Activated CD4-positive, alpha-beta T cell treated with anti-CD3 and anti-CD28 coated beads for 36 hours (primary cell): ENCODE measurements at regions not wholly inside any gene's neighbourhood (a gene's known extent, or its start where the extent isn't known, plus 50 kb on each side); places are given as distances from the start of the nearest gene placed in this dataset.
"Not testable (repeated sequence)": the region's sequence is repeated elsewhere in the genome, so short reads cannot be mapped to it uniquely, and the experiment has no call there.

ENCODE experiments used
- ATAC-seq: fragments of 200-7000 bp; cut with Tn5 transposase; one replicate; pipeline ENCODE4 v1.10.0; 2021; ENCODE audit warnings: mild to moderate bottlenecking, moderate library complexity
- CTCF ChIA-PET: fragments of 350-600 bp; sonication (Branson Sonifier 250); formaldehyde crosslinking; loops from one replicate; lab custom pipeline; 2021; ENCODE audit warnings: antibody characterized with exemption; lab: Charles Lee
- POLR2A ChIA-PET: fragments of 350-600 bp; sonication (Branson Sonifier 250); formaldehyde crosslinking; loops from one replicate; lab custom pipeline; 2021; ENCODE audit warnings: antibody characterized with exemption, inconsistent platforms; lab: Charles Lee
- DNase-seq: peaks from one replicate; pipeline ENCODE4 v3.0.0-alpha.2; 2020
- H3K27ac Mint-ChIP-seq: one replicate; pipeline ENCODE4 v1.8.0; 2021; ENCODE audit warnings: mixed read lengths
- H3K27me3 Mint-ChIP-seq: one replicate; pipeline ENCODE4 v1.8.0; 2021; ENCODE audit warnings: mixed read lengths
- H3K36me3 Mint-ChIP-seq: one replicate; pipeline ENCODE4 v1.8.0; 2021; ENCODE audit warnings: low read depth, mixed read lengths
- H3K4me1 Mint-ChIP-seq: one replicate; pipeline ENCODE4 v1.8.0; 2021; ENCODE audit warnings: mixed read lengths
- H3K4me3 Mint-ChIP-seq: one replicate; pipeline ENCODE4 v1.8.0; 2021; ENCODE audit warnings: mild to moderate bottlenecking, moderate library complexity, mixed read lengths
- H3K9me3 Mint-ChIP-seq: one replicate; pipeline ENCODE4 v1.8.0; 2021; ENCODE audit warnings: low read depth, mixed read lengths
- intact Hi-C, 2 experiments: fragments of 100-400 bp; cut with DNase I in 1 of 2; cut with micrococcal nuclease in 1 of 2; formaldehyde crosslinking; loops; one replicate each; pipeline versions ENCODE4 v1.14.2 to v1.15.1; 2022 to 2024; cut with DNase I, micrococcal nuclease

DNA sequence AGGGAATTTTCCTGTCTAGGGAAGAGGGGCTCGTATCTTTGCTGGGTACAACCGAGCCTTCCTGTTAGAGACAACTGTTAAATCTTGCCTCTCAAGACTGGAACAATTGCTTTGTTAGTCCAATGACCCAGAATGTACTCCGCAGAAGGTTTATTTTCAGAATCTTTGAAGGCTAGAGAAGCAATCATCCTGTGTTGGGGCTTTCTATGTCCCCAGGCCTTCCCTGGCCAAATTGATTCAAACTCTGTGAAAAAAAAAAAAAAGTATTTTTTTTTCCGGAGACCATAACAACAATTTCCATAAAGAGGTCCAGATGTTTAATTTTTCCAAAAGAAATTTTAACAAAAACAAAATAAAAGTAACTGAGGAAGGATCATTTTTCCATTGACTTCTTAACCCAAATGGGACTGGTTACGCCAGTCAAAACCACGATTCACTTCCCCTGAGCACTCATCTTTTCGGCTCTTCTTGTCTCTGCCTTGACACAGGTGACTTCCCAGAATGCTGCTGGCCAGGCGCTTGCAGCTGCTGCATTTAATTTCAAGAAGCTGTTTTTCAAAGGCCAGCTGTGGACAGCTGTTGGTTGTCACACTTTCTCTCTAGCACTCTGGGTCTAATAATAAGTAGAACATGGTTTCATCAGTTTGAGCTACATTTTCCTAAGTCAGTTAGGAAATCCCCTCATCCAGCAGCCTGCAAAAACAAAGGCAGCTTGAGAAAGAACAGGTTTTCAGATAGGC is 81.6 kb upstream of the MANSC4 start:
- DNase-seq (peak; percentile 13), ATAC-seq (peak; percentile 23)
- no peaks in the 10 kb centered on the region for H3K9me3 Mint-ChIP-seq
- H3K4me3 Mint-ChIP-seq, result no peak overlapping the region
- POLR2A ChIA-PET, result no interaction called here
- CTCF ChIA-PET, result interaction anchor here (0.9 to 1.6 kb wide), 4 partner anchors 12 to 41 kb away, joined by 3 to 6 read pairs (median 4); no protein-coding TSS in a partner anchor
- no peaks in the 10 kb centered on the region for H3K36me3 Mint-ChIP-seq
- H3K27me3 Mint-ChIP-seq, result peaks cover 23% of the 10 kb centered on the region
- peaks cover 15% of the 10 kb centered on the region for H3K4me1 Mint-ChIP-seq
- intact Hi-C loops, result no loop called here
- no peak overlapping the region for H3K27ac Mint-ChIP-seq

- no peak for DNase-seq
- Mint-ChIP-seq H3K36me3 (no peaks in the 10 kb centered on the region), H3K27ac (no peak overlapping the region), H3K27me3 (peaks cover 24% of the 10 kb centered on the region), H3K4me3 (no peak overlapping the region), H3K9me3 (no peaks in the 10 kb centered on the region), H3K4me1 (peaks cover 14% of the 10 kb centered on the region)
- ChIA-PET CTCF (no interaction called here), POLR2A (no interaction called here)
- intact Hi-C loops, result no loop called here
- ATAC-seq, result no peak
Measured at GRCh38 chr12:27859648-27860047, 79.6 kb upstream of the MANSC4 start.

- intact Hi-C loops, ATAC-seq, H3K27ac Mint-ChIP-seq, H3K4me1 Mint-ChIP-seq, POLR2A ChIA-PET, H3K9me3 Mint-ChIP-seq, DNase-seq, H3K4me3 Mint-ChIP-seq, H3K36me3 Mint-ChIP-seq, CTCF ChIA-PET: not testable (repeated sequence)
- H3K27me3 Mint-ChIP-seq, result peaks cover 24% of the 10 kb centered on the region
Measured at GRCh38 chr12:27857006-27857405, 77.0 kb upstream of the MANSC4 start.

GRCh38 chr12:27852742-27853141 is 72.7 kb upstream of the MANSC4 start:
- no peak for ATAC-seq
- Mint-ChIP-seq H3K4me1 (no peaks in the 10 kb centered on the region), H3K36me3 (no peaks in the 10 kb centered on the region), H3K4me3 (no peak overlapping the region), H3K9me3 (peaks cover 2% of the 10 kb centered on the region), H3K27ac (no peak overlapping the region), H3K27me3 (peaks cover 11% of the 10 kb centered on the region)
- intact Hi-C loops, result no loop called here
- POLR2A ChIA-PET, result no interaction called here
- DNase-seq, result no peak
- CTCF ChIA-PET, result no interaction called here
